HepG2 (cell line): ENCODE measurements at regions not wholly inside any gene's neighbourhood (a gene's known extent, or its start where the extent isn't known, plus 50 kb on each side); places are given as distances from the start of the nearest gene placed in this dataset.

Experiments used
- ATAC-seq: fragments of 200-7000 bp; cut with Tn5 transposase; 3 replicates; pipeline ENCODE4 v1.9.1; 2020; ENCODE audit warnings: mild to moderate bottlenecking, moderate library complexity
- BruUV-seq: library from RNA; stranded (reverse); fragments of 400-500 nt; replicated peaks from 2 replicates; lab custom pipeline; 2021; lab: Mats Ljungman, UMichigan
- CTCF ChIA-PET: fragments of 300-600 bp; formaldehyde crosslinking; extraction: SDS; loops from one replicate; lab custom pipeline; 2021; ENCODE audit warnings: low total read pairs, inconsistent platforms, low intra/inter-chr PET ratio; lab: Yijun Ruan, JAX
- POLR2A ChIA-PET: fragments of 350-600 bp; sonication (Branson Sonifier 250); formaldehyde crosslinking; loops from one replicate; lab custom pipeline; 2020; ENCODE audit warnings: antibody characterized with exemption, inconsistent platforms; lab: Yijun Ruan, JAX
- DNase-seq: peaks from one replicate; pipeline ENCODE4 v3.0.0-alpha.2; 2015; ENCODE audit warnings: low spot score
- FAIRE-seq: peaks from 3 replicates; lab custom pipeline; 2011; peaks lifted over from hg19 to GRCh38; lab: Jason Lieb, UNC
- H2AFZ ChIP-seq: one replicate; pipeline ENCODE4 v1.6.1; 2011; ENCODE audit warnings: low read length, inconsistent platforms
- H3K27ac ChIP-seq: fragments of 300-600 bp; 3 replicates; pipeline ENCODE4 v1.8.0; 2011; ENCODE audit warnings: mixed run types, mild to moderate bottlenecking, mixed read lengths, low read length, inconsistent platforms; ENCODE audit not compliant: insufficient read depth; ENCODE audit errors: extremely low read length
- H3K27me3 ChIP-seq, 2 experiments: fragments of 200-600 bp in 1 of 2; 2 replicates in 1 of 2; 3 replicates in 1 of 2; pipeline versions ENCODE4 v1.6.0 to v1.8.0; 2011; ENCODE audit warnings: low read length in 2 of 2, mild to moderate bottlenecking in 2 of 2, moderate library complexity in 2 of 2, inconsistent platforms in 1 of 2; ENCODE audit not compliant: insufficient read depth in 2 of 2, control insufficient read depth in 1 of 2
- H3K36me3 ChIP-seq, 2 experiments: fragments of 200-600 bp in 1 of 2; replicated peaks in 1 of 2; 2 replicates in 1 of 2; 3 replicates in 1 of 2; pipeline versions ENCODE4 v1.5.1 to v1.8.0; 2011; ENCODE audit warnings: low read length in 2 of 2, inconsistent platforms in 1 of 2; ENCODE audit not compliant: insufficient read depth in 2 of 2, control insufficient read depth in 1 of 2
- H3K4me1 ChIP-seq: 2 replicates; pipeline ENCODE4 v1.5.1; 2012; ENCODE audit warnings: low read length, inconsistent platforms; ENCODE audit not compliant: insufficient read depth
- H3K4me2 ChIP-seq: 2 replicates; pipeline ENCODE4 v1.6.0; 2011; ENCODE audit warnings: low read depth, low read length, inconsistent platforms
- H3K4me3 ChIP-seq, 3 experiments: fragments of 200-600 bp in 1 of 3; sonication (generic), shearing (Covaris generic) in 1 of 3; replicated peaks in 1 of 3; 2 replicates each; pipeline ENCODE4 v1.5.1; 2011 to 2016; ENCODE audit warnings: low read length in 3 of 3, inconsistent platforms in 2 of 3, low read depth in 2 of 3, mild to moderate bottlenecking in 2 of 3, control low read depth in 1 of 3, mixed read lengths in 1 of 3; ENCODE audit not compliant: insufficient read depth in 1 of 3
- H3K79me2 ChIP-seq: one replicate; pipeline ENCODE4 v1.6.1; 2011; ENCODE audit warnings: low read length, inconsistent platforms; ENCODE audit not compliant: insufficient read depth
- H3K9ac ChIP-seq: 2 replicates; pipeline ENCODE4 v1.6.0; 2011; ENCODE audit warnings: mild to moderate bottlenecking, low read depth, low read length, inconsistent platforms; ENCODE audit not compliant: insufficient read depth
- H3K9me3 ChIP-seq: 2 replicates; pipeline ENCODE4 v1.5.1; 2012; ENCODE audit warnings: mild to moderate bottlenecking, low read length
- H4K20me1 ChIP-seq: 2 replicates; pipeline ENCODE4 v1.6.0; 2011; ENCODE audit warnings: inconsistent platforms, mild to moderate bottlenecking, low read length, moderate library complexity; ENCODE audit not compliant: insufficient read depth
- ARHGAP35 ChIP-seq: sonication (generic); formaldehyde crosslinking; IDR thresholded peaks from 2 replicates; pipeline ENCODE4 v1.9.0; 2022; ENCODE audit warnings: mild to moderate bottlenecking, inconsistent platforms, moderate library complexity, missing genetic modification reagents, borderline replicate concordance
- CEBPB ChIP-seq: IDR thresholded peaks from 2 replicates; pipeline ENCODE4 v1.6.1; 2011; ENCODE audit warnings: low read depth, low read length, improper control_type of control experiment, borderline replicate concordance
- KDM3A ChIP-seq: IDR thresholded peaks from 2 replicates; pipeline ENCODE4 v1.6.1; 2018; ENCODE audit warnings: low read depth, missing compliant biosample characterization
- RFX1 ChIP-seq: fragments of 450-650 bp; IDR thresholded peaks from 2 replicates; pipeline ENCODE4 v1.6.1; 2017
- SMYD3 ChIP-seq: sonication (generic); formaldehyde crosslinking; IDR thresholded peaks from 2 replicates; pipeline ENCODE4 v1.8.1; 2023; ENCODE audit warnings: mild to moderate bottlenecking, missing genetic modification reagents
- SOX6 ChIP-seq, 2 experiments: fragments of 450-650 bp in 1 of 2; sonication (generic) in 1 of 2; formaldehyde crosslinking in 1 of 2; IDR thresholded peaks; 2 replicates each; pipeline versions ENCODE4 v1.4.0 to v1.6.1; 2017 to 2020; ENCODE audit warnings: antibody characterized with exemption in 1 of 2, mild to moderate bottlenecking in 1 of 2, missing genetic modification reagents in 1 of 2
- SP4 ChIP-seq: sonication (generic); formaldehyde crosslinking; IDR thresholded peaks from 2 replicates; pipeline ENCODE4 v1.8.1; 2023; ENCODE audit warnings: mild to moderate bottlenecking, missing genetic modification reagents
- ZBTB21 ChIP-seq: sonication (generic); formaldehyde crosslinking; IDR thresholded peaks from 2 replicates; pipeline ENCODE4 v1.4.0; 2020; ENCODE audit warnings: missing genetic modification reagents
- ZFP36 ChIP-seq: fragments of 150-350 bp; IDR thresholded peaks from 2 replicates; pipeline ENCODE4 v1.6.1; 2018; ENCODE audit warnings: borderline replicate concordance, low read length, low read depth; ENCODE audit not compliant: partially characterized antibody
- ZNF276 ChIP-seq: sonication (generic); formaldehyde crosslinking; IDR thresholded peaks from 2 replicates; pipeline ENCODE4 v1.4.0; 2020; ENCODE audit warnings: mild to moderate bottlenecking, low read depth, missing genetic modification reagents
- ZNF331 ChIP-seq: sonication (generic); formaldehyde crosslinking; IDR thresholded peaks from 2 replicates; pipeline ENCODE4 v1.4.0; 2020; ENCODE audit warnings: missing genetic modification reagents
- WGBS: methylation state at CpG from one replicate; pipeline ENCODE4 v1.1.6; 2017; ENCODE audit warnings: low lambda C conversion rate; 5-methylcytosine and 5-hydroxymethylcytosine counted together
- in situ Hi-C: cut with HindIII; loops from 2 replicates; pipeline ENCODE4 v1.10.0; 2017; ENCODE audit warnings: low pct_unique_long_range_greater_than_20kb; ENCODE audit not compliant: extremely low pct_ligation_motif_present
- intact Hi-C: fragments of 100-400 bp; cut with micrococcal nuclease; formaldehyde crosslinking; loops from one replicate; pipeline ENCODE4 v1.10.0; 2022; ENCODE audit not compliant: unreplicated experiment
- TF ChIP-seq, protein P1 (sequence below): sonication (generic); formaldehyde crosslinking; IDR thresholded peaks from 2 replicates; pipeline ENCODE4 v1.4.0; 2020; ENCODE audit warnings: mild to moderate bottlenecking, missing genetic modification reagents
- TF ChIP-seq, protein P2 (sequence below): sonication (generic); formaldehyde crosslinking; IDR thresholded peaks from 2 replicates; pipeline ENCODE4 v1.8.1; 2023; ENCODE audit warnings: mild to moderate bottlenecking, moderate library complexity, missing genetic modification reagents

DNA sequence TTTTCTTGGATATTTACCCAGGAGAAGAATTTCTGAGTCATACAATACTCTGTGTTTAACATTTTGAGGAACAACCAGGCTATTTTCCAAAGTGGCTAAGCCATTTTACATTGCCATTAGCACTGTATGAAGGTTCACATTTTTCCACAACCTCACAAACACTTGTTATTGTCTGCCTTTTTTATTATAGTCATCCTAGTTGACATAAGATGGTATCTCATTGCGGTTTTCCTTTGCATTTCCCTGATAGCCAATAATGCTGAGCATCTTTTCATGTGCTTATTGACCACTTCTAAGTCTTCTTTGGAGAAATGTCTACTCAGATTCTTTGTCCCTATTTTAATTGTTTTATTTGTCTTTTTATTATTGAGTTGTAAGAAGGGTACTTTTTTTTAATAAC, 107.4 kb upstream of the CES5A start (continued):
- TF ChIP-seq RFX1, result no peak
- TF ChIP-seq ZNF276 (CRISPR knock-in tag), result no peak

DNA sequence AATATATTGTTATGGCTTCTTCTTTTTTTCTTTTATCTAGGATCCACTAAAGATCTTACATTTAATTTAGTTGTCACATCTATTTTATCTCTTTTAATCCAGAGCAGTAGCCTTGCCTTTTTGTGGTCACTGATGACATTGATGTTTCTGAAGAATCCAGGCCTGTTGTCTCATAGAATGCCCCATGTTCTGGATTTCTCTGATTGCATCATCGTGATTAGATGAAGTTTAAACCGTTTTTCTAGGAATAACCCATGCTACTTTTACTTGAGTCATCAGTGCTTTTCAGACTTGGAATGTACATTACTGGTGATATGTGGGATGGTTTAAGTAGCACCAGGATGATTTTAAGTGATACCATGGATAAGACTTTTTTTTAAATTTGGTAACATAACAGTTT, 106.4 kb upstream of the CES5A start:
- CTCF ChIA-PET, result no interaction called here
- H3K36me3 ChIP-seq, result no peaks in the 10 kb centered on the region
- H3K4me3 ChIP-seq, result no peak overlapping the region
- WGBS, result 4% methylated on average over 2 of the region's 2 CpGs
- intact Hi-C loops, result no loop called here
- POLR2A ChIA-PET, result no interaction called here
- in situ Hi-C loops, result no loop called here
- no peaks in the 10 kb centered on the region for H3K79me2 ChIP-seq
- DNase-seq (no peak), ATAC-seq (no peak), FAIRE-seq (no peak)
- no peak overlapping the region for H2AFZ ChIP-seq
- peak; percentile 73 for TF ChIP-seq CEBPB
- TF ChIP-seq ZFP36, result no peak
- BruUV-seq, result no TSS peak
- no peaks in the 10 kb centered on the region for H3K9me3 ChIP-seq
- no peak overlapping the region for H3K4me2 ChIP-seq
- no peaks in the 10 kb centered on the region for H3K4me1 ChIP-seq
- H3K27me3 ChIP-seq, result no peaks in the 10 kb centered on the region
- H3K9ac ChIP-seq, result no peak overlapping the region
- H3K27ac ChIP-seq, result no peak overlapping the region
- H4K20me1 ChIP-seq, result no peaks in the 10 kb centered on the region

GRCh38 chr16:55976815-55977214, 101.6 kb upstream of the CES5A start:
- BruUV-seq, result no TSS peak
- H3K9me3 ChIP-seq, result no peaks in the 10 kb centered on the region
- H3K27ac ChIP-seq, result no peak overlapping the region
- intact Hi-C loops (no loop called here), in situ Hi-C loops (no loop called here)
- H3K27me3 ChIP-seq, result no peaks in the 10 kb centered on the region
- H4K20me1 ChIP-seq, result no peaks in the 10 kb centered on the region
- no peaks in the 10 kb centered on the region for H3K79me2 ChIP-seq
- H3K4me2 ChIP-seq, result no peak overlapping the region
- 5% methylated on average over 2 of the region's 2 CpGs for WGBS
- ChIA-PET POLR2A (no interaction called here), CTCF (no interaction called here)
- H3K4me1 ChIP-seq, result no peaks in the 10 kb centered on the region
- H3K4me3 ChIP-seq, result no peak overlapping the region
- FAIRE-seq, result no peak
- DNase-seq, result no peak
- ATAC-seq, result no peak
- no peak overlapping the region for H2AFZ ChIP-seq
- H3K36me3 ChIP-seq, result no peaks in the 10 kb centered on the region
- H3K9ac ChIP-seq, result no peak overlapping the region
- TF ChIP-seq SMYD3 (CRISPR knock-in tag) (no peak), SP4 (CRISPR knock-in tag) (no peak), ZNF331 (no peak), KDM3A (CRISPR knock-in tag) (no peak), ZBTB21 (CRISPR knock-in tag) (no peak), ARHGAP35 (CRISPR knock-in tag) (no peak), SOX6 (IDR thresholded peaks at IDR 0.05) (no peak), SOX6 (CRISPR knock-in tag; IDR thresholded peaks at IDR 0.05) (no peak)
- TF ChIP-seq, protein P1, sequence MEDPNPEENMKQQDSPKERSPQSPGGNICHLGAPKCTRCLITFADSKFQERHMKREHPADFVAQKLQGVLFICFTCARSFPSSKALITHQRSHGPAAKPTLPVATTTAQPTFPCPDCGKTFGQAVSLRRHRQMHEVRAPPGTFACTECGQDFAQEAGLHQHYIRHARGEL (CRISPR knock-in tag), result no peak
- TF ChIP-seq, protein P2, sequence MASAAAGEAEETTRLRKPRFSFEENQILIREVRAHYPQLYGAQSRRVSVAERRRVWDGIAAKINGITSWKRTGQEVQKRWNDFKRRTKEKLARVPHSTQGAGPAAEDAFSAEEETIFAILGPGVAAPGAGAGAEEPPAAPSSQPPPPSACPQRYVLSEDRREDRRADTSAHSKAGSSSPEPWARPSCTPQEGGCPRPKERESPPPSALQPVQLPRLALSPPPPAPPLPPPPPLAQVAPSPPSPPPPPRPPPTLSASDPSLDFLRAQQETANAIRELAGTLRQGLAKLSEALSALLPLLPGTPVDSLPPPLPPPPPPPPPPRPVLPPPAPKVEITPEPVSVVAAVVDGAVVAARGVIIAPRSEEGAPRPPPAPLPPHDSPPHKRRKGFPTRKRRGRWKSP, result no peak
